ENCODE measurements at regions not wholly inside any gene's neighbourhood (a gene's known extent, or its start where the extent isn't known, plus 50 kb on each side); places are given as distances from the start of the nearest gene placed in this dataset.

DNA sequence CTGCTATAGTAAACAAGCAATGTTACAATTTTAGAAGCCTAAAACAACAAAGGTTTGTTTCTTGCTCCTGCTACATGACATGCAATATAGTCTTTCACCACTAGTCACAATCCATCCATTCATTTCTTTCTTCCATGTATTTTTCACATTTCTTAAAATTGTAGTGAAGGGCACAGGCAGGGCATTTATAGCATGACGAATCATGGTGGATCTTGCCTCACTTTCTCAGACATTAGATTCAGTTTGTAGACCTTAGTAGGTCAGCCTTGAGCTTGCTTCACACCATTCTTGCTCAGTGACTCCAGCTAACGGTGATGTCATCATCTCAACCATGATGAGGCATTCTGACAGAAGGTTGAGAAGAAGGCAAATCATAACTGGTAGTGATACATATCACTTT, 546.8 kb downstream of the TBL1XR1 start:
- TF ChIP-seq, protein P1, sequence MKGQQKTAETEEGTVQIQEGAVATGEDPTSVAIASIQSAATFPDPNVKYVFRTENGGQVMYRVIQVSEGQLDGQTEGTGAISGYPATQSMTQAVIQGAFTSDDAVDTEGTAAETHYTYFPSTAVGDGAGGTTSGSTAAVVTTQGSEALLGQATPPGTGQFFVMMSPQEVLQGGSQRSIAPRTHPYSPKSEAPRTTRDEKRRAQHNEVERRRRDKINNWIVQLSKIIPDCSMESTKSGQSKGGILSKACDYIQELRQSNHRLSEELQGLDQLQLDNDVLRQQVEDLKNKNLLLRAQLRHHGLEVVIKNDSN (CRISPR knock-in tag; IDR thresholded peaks at IDR 0.05): no peak
- TF ChIP-seq CTCF (IDR thresholded peaks at IDR 0.05): no peak
- no peak for TF ChIP-seq ZNF281 (CRISPR knock-in tag; IDR thresholded peaks at IDR 0.05)
- TF ChIP-seq CREB1 (CRISPR knock-in tag; IDR thresholded peaks at IDR 0.05): no peak
- no peak for TF ChIP-seq MXD4 (CRISPR knock-in tag; IDR thresholded peaks at IDR 0.05; ENCODE audit: borderline replicate concordance)

Measured in WTC11 (cell line).